ENCODE measurements at regions not wholly inside any gene's neighbourhood (a gene's known extent, or its start where the extent isn't known, plus 50 kb on each side); places are given as distances from the start of the nearest gene placed in this dataset.
"Not testable (repeated sequence)": the region's sequence is repeated elsewhere in the genome, so short reads cannot be mapped to it uniquely, and the experiment has no call there.

GRCh38 chrX:26444417-26444816 is 228.4 kb downstream of the MAGEB5 start:
- not testable (repeated sequence) for TF ChIP-seq CTCF (IDR thresholded peaks at IDR 0.05; ENCODE audit: low read depth, low read length, poor library complexity, severe bottlenecking); EZH2phosphoT487 (IDR thresholded peaks at IDR 0.05; ENCODE audit: borderline replicate concordance, low read length)
